NT2/D1 (cell line): ENCODE measurements at regions not wholly inside any gene's neighbourhood (a gene's known extent, or its start where the extent isn't known, plus 50 kb on each side); places are given as distances from the start of the nearest gene placed in this dataset.
"Not testable (repeated sequence)": the region's sequence is repeated elsewhere in the genome, so short reads cannot be mapped to it uniquely, and the experiment has no call there.

Experiments used
- DNase-seq: peaks from one replicate; pipeline ENCODE4 v3.0.0-alpha.2; 2011; ENCODE audit warnings: low read depth, low spot score
- H3K27me3 ChIP-seq: 2 replicates; pipeline ENCODE4 v1.6.0; 2011; ENCODE audit warnings: mild to moderate bottlenecking; ENCODE audit not compliant: insufficient read length, insufficient read depth
- H3K36me3 ChIP-seq: 2 replicates; pipeline ENCODE4 v1.6.1; 2011; ENCODE audit warnings: mild to moderate bottlenecking, low read length, mixed read lengths; ENCODE audit not compliant: insufficient read depth, insufficient read length
- H3K4me1 ChIP-seq: 2 replicates; pipeline ENCODE4 v1.5.1; 2011; ENCODE audit not compliant: insufficient read depth, insufficient read length
- H3K4me3 ChIP-seq: 2 replicates; pipeline ENCODE4 v1.5.1; 2011; ENCODE audit warnings: low read depth; ENCODE audit not compliant: insufficient read length
- H3K9ac ChIP-seq: 2 replicates; pipeline ENCODE4 v1.6.0; 2011; ENCODE audit warnings: low read depth; ENCODE audit not compliant: insufficient read length
- H3K9me3 ChIP-seq: 2 replicates; pipeline ENCODE4 v1.5.1; 2011; ENCODE audit warnings: mild to moderate bottlenecking, low read length; ENCODE audit not compliant: insufficient read depth
- SUZ12 ChIP-seq: IDR thresholded peaks from 2 replicates; pipeline ENCODE4 v1.6.1; 2011; ENCODE audit not compliant: insufficient read length, insufficient read depth; ENCODE audit errors: extremely low read depth
- YY1 ChIP-seq: IDR thresholded peaks from 2 replicates; pipeline ENCODE4 v1.6.1; 2011; ENCODE audit not compliant: insufficient read length, insufficient read depth
- ZNF274 ChIP-seq: IDR thresholded peaks from 2 replicates; pipeline ENCODE4 v1.6.1; 2011; ENCODE audit warnings: mild to moderate bottlenecking, low read depth, low read length

- Histone ChIP-seq H3K27me3 (no peaks in the 10 kb centered on the region), H3K9ac (no peak overlapping the region), H3K4me1 (peaks cover 2% of the 10 kb centered on the region), H3K4me3 (no peak overlapping the region), H3K36me3 (no peaks in the 10 kb centered on the region), H3K9me3 (no peaks in the 10 kb centered on the region)
- no peak for TF ChIP-seq YY1
- no peak for TF ChIP-seq ZNF274
- TF ChIP-seq SUZ12 = no peak
- DNase-seq = peak; percentile 72
These were observed 224.9 kb downstream of the HS3ST3B1 start for GRCh38 chr17:14525551-14526455.

DNA sequence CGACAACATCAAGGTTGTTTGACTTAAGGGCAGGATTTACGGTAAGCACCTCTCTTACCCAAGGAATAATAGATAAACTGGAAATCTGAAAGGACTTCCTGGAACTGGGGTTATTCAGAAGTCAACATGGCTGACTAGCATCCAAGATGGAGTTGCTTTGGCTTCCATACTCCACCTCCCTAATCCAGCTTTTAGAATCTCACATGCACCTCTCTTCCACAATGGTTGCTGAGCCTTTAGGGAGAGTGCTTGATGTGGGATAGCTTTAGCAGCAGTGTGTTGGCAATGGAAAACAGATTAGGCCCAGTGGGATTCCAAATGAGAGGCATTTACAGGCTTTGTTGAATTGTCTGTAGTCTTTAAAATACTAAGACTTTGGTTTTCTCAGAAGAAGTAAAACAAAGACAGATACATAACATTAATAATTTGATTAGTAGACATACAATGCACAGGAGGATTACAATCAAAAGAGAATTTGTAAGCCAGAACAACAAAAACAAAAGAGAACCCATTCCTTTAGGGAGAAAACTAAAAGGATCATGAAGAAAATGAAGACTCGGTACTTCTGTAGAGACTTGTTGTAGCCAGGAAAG lies 222.0 kb downstream of the HS3ST3B1 start:
- TF ChIP-seq ZNF274 (no peak), YY1 (no peak), SUZ12 (no peak)
- Histone ChIP-seq H3K4me3 (no peak overlapping the region), H3K36me3 (no peaks in the 10 kb centered on the region), H3K4me1 (peaks cover 2% of the 10 kb centered on the region), H3K27me3 (no peaks in the 10 kb centered on the region), H3K9me3 (no peaks in the 10 kb centered on the region), H3K9ac (no peak overlapping the region)
- no peak for DNase-seq

- DNase-seq, H3K9ac ChIP-seq, H3K36me3 ChIP-seq, H3K27me3 ChIP-seq, H3K4me1 ChIP-seq, H3K4me3 ChIP-seq, H3K9me3 ChIP-seq: not testable (repeated sequence)
These were observed 218.0 kb downstream of the HS3ST3B1 start for GRCh38 chr17:14518919-14519318.

GRCh38 chr17:14514973-14515372 lies 214.1 kb downstream of the HS3ST3B1 start:
- Histone ChIP-seq H3K36me3 (no peaks in the 10 kb centered on the region), H3K27me3 (no peaks in the 10 kb centered on the region), H3K4me3 (no peak overlapping the region), H3K4me1 (no peaks in the 10 kb centered on the region), H3K9ac (no peak overlapping the region), H3K9me3 (no peaks in the 10 kb centered on the region)
- no peak for DNase-seq
- no peak for TF ChIP-seq SUZ12
- no peak for TF ChIP-seq YY1
- TF ChIP-seq ZNF274 = no peak

- no peaks in the 10 kb centered on the region for H3K36me3 ChIP-seq
- no peaks in the 10 kb centered on the region for H3K4me1 ChIP-seq
- DNase-seq = peak; percentile 56
- H3K9me3 ChIP-seq = no peaks in the 10 kb centered on the region
- H3K4me3 ChIP-seq = no peak overlapping the region
- no peak overlapping the region for H3K9ac ChIP-seq
- TF ChIP-seq SUZ12 (no peak), YY1 (no peak), ZNF274 (no peak)
- no peaks in the 10 kb centered on the region for H3K27me3 ChIP-seq
These were observed 213.0 kb downstream of the HS3ST3B1 start for GRCh38 chr17:14513835-14514234.

DNA sequence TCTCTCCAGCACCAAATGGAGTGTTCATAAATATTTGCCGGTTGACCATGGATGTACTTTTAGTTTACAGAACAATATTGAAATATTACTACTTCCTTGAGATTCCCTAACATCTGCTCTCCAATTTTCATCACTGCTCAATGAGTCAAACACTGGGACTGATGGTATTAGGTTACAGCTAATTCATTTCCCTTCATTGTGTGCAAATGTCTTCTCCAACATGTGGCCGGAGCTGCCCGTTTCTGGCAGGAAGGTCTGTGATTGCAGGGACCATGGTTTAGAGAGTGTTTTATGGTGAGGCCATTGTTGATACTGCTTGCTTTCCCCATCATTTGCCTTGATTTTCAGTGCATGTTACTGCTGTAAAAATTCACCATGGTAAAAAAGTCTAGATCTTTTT lies 209.3 kb downstream of the HS3ST3B1 start:
- H3K9me3 ChIP-seq = no peaks in the 10 kb centered on the region
- no peaks in the 10 kb centered on the region for H3K36me3 ChIP-seq
- no peaks in the 10 kb centered on the region for H3K27me3 ChIP-seq
- TF ChIP-seq ZNF274 = no peak
- TF ChIP-seq YY1 = no peak
- TF ChIP-seq SUZ12 = no peak
- H3K4me3 ChIP-seq = no peak overlapping the region
- H3K4me1 ChIP-seq = no peaks in the 10 kb centered on the region
- H3K9ac ChIP-seq = no peak overlapping the region
- no peak for DNase-seq

DNA sequence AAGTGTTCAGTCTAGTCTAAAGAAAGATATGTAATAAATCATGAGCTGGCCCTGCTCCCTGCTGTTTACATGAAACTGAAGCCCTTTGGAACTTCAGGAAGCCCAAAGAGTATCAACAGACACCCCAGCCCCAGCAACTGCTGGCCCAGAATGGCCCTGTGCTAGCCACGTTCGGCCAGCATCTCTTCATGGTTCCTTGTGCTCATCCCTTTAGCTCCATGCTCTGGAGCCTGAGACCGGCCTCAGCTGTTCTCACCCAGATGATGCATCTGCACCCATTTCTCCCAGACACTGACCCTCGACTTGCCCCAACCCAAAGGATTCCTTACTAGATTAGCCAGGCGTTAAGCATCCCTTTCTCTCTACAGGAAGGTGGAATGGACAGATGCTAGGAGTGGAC lies 207.3 kb downstream of the HS3ST3B1 start:
- H3K4me3 ChIP-seq = no peak overlapping the region
- DNase-seq = no peak
- no peaks in the 10 kb centered on the region for H3K27me3 ChIP-seq
- TF ChIP-seq ZNF274 (no peak), YY1 (no peak), SUZ12 (no peak)
- H3K9me3 ChIP-seq = no peaks in the 10 kb centered on the region
- no peaks in the 10 kb centered on the region for H3K36me3 ChIP-seq
- H3K9ac ChIP-seq = no peak overlapping the region
- no peaks in the 10 kb centered on the region for H3K4me1 ChIP-seq
